Uterus (tissue), 2 donors: ENCODE measurements at regions not wholly inside any gene's neighbourhood (a gene's known extent, or its start where the extent isn't known, plus 50 kb on each side); places are given as distances from the start of the nearest gene placed in this dataset.
A peak's percentile ranks its signal among the peaks of the same experiment; 100 is the strongest.

Experiments
- POLR2A ChIP-seq, 2 donors: fragments of 450-650 bp; IDR thresholded peaks; one replicate each; pipeline ENCODE4 v1.6.1; 2016; ENCODE audit warnings: antibody characterized with exemption in 2 of 2, mild to moderate bottlenecking in 1 of 2, moderate library complexity in 1 of 2
- TF ChIP-seq, protein P1 (sequence below), 4 experiments: fragments of 200-600 bp in 2 of 4; fragments of 450-650 bp in 2 of 4; sonication (generic) in 2 of 4; IDR thresholded peaks; one replicate each; pipeline ENCODE4 v1.5.1; 2016 to 2019; ENCODE audit warnings: antibody characterized with exemption in 4 of 4, mild to moderate bottlenecking in 2 of 4, moderate library complexity in 1 of 4

DNA sequence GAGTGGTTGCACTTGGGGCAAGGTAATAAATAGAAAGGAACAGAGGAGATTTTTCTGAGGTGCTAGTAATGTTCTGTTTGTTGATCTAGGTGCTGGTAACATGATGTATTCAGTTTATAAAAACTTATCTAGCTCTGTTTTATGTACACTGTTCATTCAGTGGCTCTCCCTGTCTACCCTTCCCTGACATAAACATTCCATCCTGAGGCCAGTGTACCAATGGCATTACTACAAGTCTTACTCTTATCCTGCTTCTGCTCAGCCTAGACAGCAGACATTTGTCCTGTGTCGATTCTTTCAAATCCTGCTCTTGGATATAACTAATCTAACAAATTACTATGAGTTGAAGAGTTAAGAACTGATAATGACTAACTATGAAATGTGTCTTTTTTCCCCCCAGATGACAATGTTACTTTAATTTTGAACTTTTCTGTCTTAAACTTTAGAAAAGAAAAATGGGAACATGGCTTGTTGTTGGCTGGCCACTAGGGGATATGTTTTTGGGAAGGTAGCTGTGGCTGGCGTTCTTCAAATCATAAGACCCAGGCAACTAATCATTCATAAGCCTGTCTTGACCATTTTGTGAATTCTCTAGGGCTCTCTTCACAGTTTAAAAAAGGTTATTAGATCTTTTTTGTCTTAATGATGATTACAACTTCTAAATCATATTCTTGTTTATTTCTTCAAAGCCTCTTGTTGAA, 390.9 kb downstream of the PBX1 start:
- TF ChIP-seq, protein P1, sequence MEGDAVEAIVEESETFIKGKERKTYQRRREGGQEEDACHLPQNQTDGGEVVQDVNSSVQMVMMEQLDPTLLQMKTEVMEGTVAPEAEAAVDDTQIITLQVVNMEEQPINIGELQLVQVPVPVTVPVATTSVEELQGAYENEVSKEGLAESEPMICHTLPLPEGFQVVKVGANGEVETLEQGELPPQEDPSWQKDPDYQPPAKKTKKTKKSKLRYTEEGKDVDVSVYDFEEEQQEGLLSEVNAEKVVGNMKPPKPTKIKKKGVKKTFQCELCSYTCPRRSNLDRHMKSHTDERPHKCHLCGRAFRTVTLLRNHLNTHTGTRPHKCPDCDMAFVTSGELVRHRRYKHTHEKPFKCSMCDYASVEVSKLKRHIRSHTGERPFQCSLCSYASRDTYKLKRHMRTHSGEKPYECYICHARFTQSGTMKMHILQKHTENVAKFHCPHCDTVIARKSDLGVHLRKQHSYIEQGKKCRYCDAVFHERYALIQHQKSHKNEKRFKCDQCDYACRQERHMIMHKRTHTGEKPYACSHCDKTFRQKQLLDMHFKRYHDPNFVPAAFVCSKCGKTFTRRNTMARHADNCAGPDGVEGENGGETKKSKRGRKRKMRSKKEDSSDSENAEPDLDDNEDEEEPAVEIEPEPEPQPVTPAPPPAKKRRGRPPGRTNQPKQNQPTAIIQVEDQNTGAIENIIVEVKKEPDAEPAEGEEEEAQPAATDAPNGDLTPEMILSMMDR (IDR thresholded peaks at IDR 0.05) = peak; percentile 17 to 62 (median 42)
- TF ChIP-seq POLR2A (IDR thresholded peaks at IDR 0.05) = no peak
